ENCODE measurements at regions not wholly inside any gene's neighbourhood (a gene's known extent, or its start where the extent isn't known, plus 50 kb on each side); places are given as distances from the start of the nearest gene placed in this dataset.
A peak's percentile ranks its signal among the peaks of the same experiment; 100 is the strongest.

GRCh38 chr7:69204943-69205342, 393.3 kb upstream of the AUTS2 start:
- no peaks in the 10 kb centered on the region for H3K4me1 Mint-ChIP-seq (ENCODE audit: unreplicated experiment)
- H3K27ac Mint-ChIP-seq (ENCODE audit: unreplicated experiment), result no peak overlapping the region
- H3K27me3 Mint-ChIP-seq (ENCODE audit: unreplicated experiment), result no peaks in the 10 kb centered on the region
- TF ChIP-seq CTCF (IDR thresholded peaks at IDR 0.05; ENCODE audit: unreplicated experiment), result no peak
- peaks cover 22% of the 10 kb centered on the region for H3K9me3 Mint-ChIP-seq (ENCODE audit: unreplicated experiment)
- H3K4me3 Mint-ChIP-seq (ENCODE audit: unreplicated experiment), result no peak overlapping the region
- peaks cover 6% of the 10 kb centered on the region for H3K36me3 Mint-ChIP-seq (ENCODE audit: low read depth, unreplicated experiment)
- no peak for DNase-seq (ENCODE audit: low spot score)

- DNase-seq (ENCODE audit: low spot score), result no peak
- peaks cover 22% of the 10 kb centered on the region for H3K9me3 Mint-ChIP-seq (ENCODE audit: unreplicated experiment)
- peaks cover 4% of the 10 kb centered on the region for H3K36me3 Mint-ChIP-seq (ENCODE audit: low read depth, unreplicated experiment)
- H3K27me3 Mint-ChIP-seq (ENCODE audit: unreplicated experiment), result no peaks in the 10 kb centered on the region
- H3K4me1 Mint-ChIP-seq (ENCODE audit: unreplicated experiment), result no peaks in the 10 kb centered on the region
- no peak for TF ChIP-seq CTCF (IDR thresholded peaks at IDR 0.05; ENCODE audit: unreplicated experiment)
- peak overlapping the region; percentile 24 for H3K4me3 Mint-ChIP-seq (ENCODE audit: unreplicated experiment)
- no peak overlapping the region for H3K27ac Mint-ChIP-seq (ENCODE audit: unreplicated experiment)
These were observed 392.7 kb upstream of the AUTS2 start for GRCh38 chr7:69205581-69205980.

GRCh38 chr7:69208276-69208675, 390.0 kb upstream of the AUTS2 start:
- no peaks in the 10 kb centered on the region for H3K4me1 Mint-ChIP-seq (ENCODE audit: unreplicated experiment)
- no peaks in the 10 kb centered on the region for H3K27me3 Mint-ChIP-seq (ENCODE audit: unreplicated experiment)
- H3K36me3 Mint-ChIP-seq (ENCODE audit: low read depth, unreplicated experiment), result peaks cover 4% of the 10 kb centered on the region

GRCh38 chr7:69208848-69209247, 389.4 kb upstream of the AUTS2 start:
- Mint-ChIP-seq H3K4me3 (ENCODE audit: unreplicated experiment) (no peak overlapping the region), H3K27ac (ENCODE audit: unreplicated experiment) (no peak overlapping the region), H3K9me3 (ENCODE audit: unreplicated experiment) (peaks cover 12% of the 10 kb centered on the region), H3K4me1 (ENCODE audit: unreplicated experiment) (no peaks in the 10 kb centered on the region), H3K27me3 (ENCODE audit: unreplicated experiment) (no peaks in the 10 kb centered on the region), H3K36me3 (ENCODE audit: low read depth, unreplicated experiment) (peaks cover 4% of the 10 kb centered on the region)
- no peak for DNase-seq (ENCODE audit: low spot score)
- TF ChIP-seq CTCF (IDR thresholded peaks at IDR 0.05; ENCODE audit: unreplicated experiment), result no peak

More at GRCh38 chr7:69208276-69208675, 390.0 kb upstream of the AUTS2 start:
- no peak for TF ChIP-seq CTCF (IDR thresholded peaks at IDR 0.05; ENCODE audit: unreplicated experiment)
- no peak overlapping the region for H3K27ac Mint-ChIP-seq (ENCODE audit: unreplicated experiment)
- H3K4me3 Mint-ChIP-seq (ENCODE audit: unreplicated experiment), result no peak overlapping the region
- H3K9me3 Mint-ChIP-seq (ENCODE audit: unreplicated experiment), result peaks cover 12% of the 10 kb centered on the region
- DNase-seq (ENCODE audit: low spot score), result no peak

- peaks cover 4% of the 10 kb centered on the region for H3K9me3 Mint-ChIP-seq (ENCODE audit: unreplicated experiment)
- DNase-seq (ENCODE audit: low spot score), result no peak
- no peak overlapping the region for H3K4me3 Mint-ChIP-seq (ENCODE audit: unreplicated experiment)
- H3K36me3 Mint-ChIP-seq (ENCODE audit: low read depth, unreplicated experiment), result peaks cover 3% of the 10 kb centered on the region
- H3K27me3 Mint-ChIP-seq (ENCODE audit: unreplicated experiment), result no peaks in the 10 kb centered on the region
- TF ChIP-seq CTCF (IDR thresholded peaks at IDR 0.05; ENCODE audit: unreplicated experiment), result no peak
- no peak overlapping the region for H3K27ac Mint-ChIP-seq (ENCODE audit: unreplicated experiment)
- H3K4me1 Mint-ChIP-seq (ENCODE audit: unreplicated experiment), result no peaks in the 10 kb centered on the region
These were observed 386.9 kb upstream of the AUTS2 start for GRCh38 chr7:69211336-69211735.
